Lower lobe of right lung (tissue), 2 donors: ENCODE measurements at regions not wholly inside any gene's neighbourhood (a gene's known extent, or its start where the extent isn't known, plus 50 kb on each side); places are given as distances from the start of the nearest gene placed in this dataset.

ENCODE experiments used
- ATAC-seq, 2 donors: fragments of 200-7000 bp; cut with Tn5 transposase; one replicate each; pipeline ENCODE4 v1.9.1; 2020 to 2022; ENCODE audit warnings: mild to moderate bottlenecking in 2 of 2, moderate library complexity in 2 of 2
- DNase-seq: peaks from one replicate; pipeline ENCODE4 v3.0.0-alpha.2; 2020
- H3K27ac ChIP-seq: fragments of 200-600 bp; one replicate; pipeline ENCODE4 v1.8.0; 2022
- H3K27me3 ChIP-seq: fragments of 200-600 bp; one replicate; pipeline ENCODE4 v1.8.0; 2022; ENCODE audit warnings: low read depth
- H3K36me3 ChIP-seq: fragments of 200-600 bp; one replicate; pipeline ENCODE4 v1.8.0; 2022; ENCODE audit warnings: mild to moderate bottlenecking
- H3K4me1 ChIP-seq: fragments of 200-600 bp; one replicate; pipeline ENCODE4 v1.8.0; 2022
- H3K4me3 ChIP-seq: fragments of 200-600 bp; one replicate; pipeline ENCODE4 v1.8.0; 2022; ENCODE audit warnings: mild to moderate bottlenecking
- H3K9me3 ChIP-seq: fragments of 200-600 bp; one replicate; pipeline ENCODE4 v1.8.0; 2022
- CTCF ChIP-seq: fragments of 200-600 bp; IDR thresholded peaks from one replicate; pipeline ENCODE4 v1.8.0; 2022; ENCODE audit warnings: antibody characterized with exemption, mild to moderate bottlenecking
- intact Hi-C: fragments of 100-400 bp; cut with DNase I; formaldehyde crosslinking; loops from one replicate; pipeline ENCODE4 v1.11.0; 2022
- donor health status: DM: no; HTN: yes; CAD: no; lungs with severe emphysema.

- no peak for DNase-seq
Measured at GRCh38 chr17:77481476-77482374, 341.0 kb downstream of the SEC14L1 start.

GRCh38 chr17:77482375-77483127 is 341.8 kb downstream of the SEC14L1 start:
- H3K4me1 ChIP-seq = peaks cover 30% of the 10 kb centered on the region
- H3K4me3 ChIP-seq = no peak overlapping the region
- ATAC-seq (no peak), DNase-seq (no peak)
- intact Hi-C loops = loop anchor here (10.0 kb wide), 1 partner anchor 48 kb away; no protein-coding TSS in a partner anchor
- peaks cover 30% of the 10 kb centered on the region for H3K36me3 ChIP-seq
- no peak for TF ChIP-seq CTCF
- no peaks in the 10 kb centered on the region for H3K9me3 ChIP-seq
- H3K27ac ChIP-seq = no peak overlapping the region
- H3K27me3 ChIP-seq = no peaks in the 10 kb centered on the region

More at GRCh38 chr17:77481476-77482374, 341.0 kb downstream of the SEC14L1 start:
- intact Hi-C loops = loop anchor here (10.0 kb wide), 1 partner anchor 47 kb away; no protein-coding TSS in a partner anchor
- no peak overlapping the region for H3K27ac ChIP-seq
- no peaks in the 10 kb centered on the region for H3K9me3 ChIP-seq
- H3K27me3 ChIP-seq = no peaks in the 10 kb centered on the region
- no peak overlapping the region for H3K4me3 ChIP-seq
- no peak for TF ChIP-seq CTCF
- H3K36me3 ChIP-seq = peaks cover 24% of the 10 kb centered on the region
- ATAC-seq = no peak
- peaks cover 36% of the 10 kb centered on the region for H3K4me1 ChIP-seq

DNA sequence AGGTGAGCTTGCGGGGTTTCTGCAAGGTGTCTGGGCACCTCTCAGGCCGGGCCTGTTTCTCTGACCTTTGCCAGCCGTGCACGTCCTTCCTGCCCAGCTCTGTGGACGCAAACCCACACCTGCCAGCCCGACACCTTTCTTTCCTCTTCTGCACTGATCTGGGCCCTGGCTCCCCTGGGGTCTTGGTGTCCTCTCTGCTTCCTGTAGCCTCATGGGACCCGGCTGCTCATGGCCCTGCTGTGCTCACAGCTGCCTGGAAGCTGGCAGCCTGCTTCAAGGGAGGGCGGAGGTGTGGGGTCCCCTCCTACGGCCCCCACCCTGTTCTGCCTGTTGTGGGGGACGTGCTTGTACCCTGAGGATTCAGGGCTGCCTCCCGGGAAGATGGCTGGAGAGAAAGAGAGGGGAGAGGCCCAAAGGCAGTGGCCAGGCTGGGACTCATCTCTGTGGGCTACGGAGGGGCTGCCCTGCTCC is 342.4 kb downstream of the SEC14L1 start:
- DNase-seq = no peak
- ATAC-seq = no peak
- Histone ChIP-seq H3K4me1 (peaks cover 24% of the 10 kb centered on the region), H3K27ac (no peak overlapping the region), H3K9me3 (no peaks in the 10 kb centered on the region), H3K27me3 (no peaks in the 10 kb centered on the region), H3K36me3 (peaks cover 36% of the 10 kb centered on the region), H3K4me3 (no peak overlapping the region)
- TF ChIP-seq CTCF = no peak
- intact Hi-C loops = loop anchor here (10.0 kb wide), 1 partner anchor 48 kb away; no protein-coding TSS in a partner anchor

DNA sequence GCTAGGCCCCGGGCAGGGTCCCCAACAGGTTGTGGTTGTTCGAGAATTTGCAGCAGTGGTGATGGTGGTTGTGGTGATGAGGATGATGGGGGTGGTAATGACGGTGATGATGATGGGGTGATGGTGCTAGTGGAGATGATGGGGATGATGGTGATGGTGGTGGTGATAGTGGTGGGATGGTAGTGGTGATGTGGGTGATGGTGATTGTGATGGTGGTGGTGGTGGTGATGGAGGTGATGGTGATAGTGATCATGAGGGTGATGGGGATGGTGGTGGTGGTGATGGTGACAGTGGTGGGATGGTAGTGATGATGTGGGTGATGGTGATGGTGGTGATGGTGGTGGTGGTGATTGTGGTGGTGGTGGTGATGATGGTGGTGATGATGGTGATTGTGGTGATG is 343.3 kb downstream of the SEC14L1 start:
- TF ChIP-seq CTCF = no peak
- Histone ChIP-seq H3K9me3 (no peaks in the 10 kb centered on the region), H3K36me3 (peaks cover 46% of the 10 kb centered on the region), H3K27me3 (no peaks in the 10 kb centered on the region), H3K4me3 (no peak overlapping the region), H3K27ac (no peak overlapping the region), H3K4me1 (peaks cover 15% of the 10 kb centered on the region)
- intact Hi-C loops = loop anchor here (10.0 kb wide), 1 partner anchor 49 kb away; no protein-coding TSS in a partner anchor
- DNase-seq (no peak), ATAC-seq (no peak)

GRCh38 chr17:77485089-77485833 is 344.5 kb downstream of the SEC14L1 start:
- intact Hi-C loops = loop anchor here (10.0 kb wide), 1 partner anchor 50 kb away; no protein-coding TSS in a partner anchor
- H3K9me3 ChIP-seq = no peaks in the 10 kb centered on the region
- no peaks in the 10 kb centered on the region for H3K27me3 ChIP-seq
- DNase-seq (no peak), ATAC-seq (no peak)
- TF ChIP-seq CTCF = no peak
- no peak overlapping the region for H3K4me3 ChIP-seq
- peaks cover 57% of the 10 kb centered on the region for H3K36me3 ChIP-seq
- peaks cover 11% of the 10 kb centered on the region for H3K4me1 ChIP-seq
- H3K27ac ChIP-seq = no peak overlapping the region
